Testis (tissue), 2 donors: ENCODE measurements at regions not wholly inside any gene's neighbourhood (a gene's known extent, or its start where the extent isn't known, plus 50 kb on each side); places are given as distances from the start of the nearest gene placed in this dataset.

Experiments used
- POLR2A ChIP-seq: fragments of 450-650 bp; IDR thresholded peaks from one replicate; pipeline ENCODE4 v1.6.1; 2017; ENCODE audit warnings: antibody characterized with exemption, mild to moderate bottlenecking, moderate library complexity
- TF ChIP-seq, protein P1 (sequence below), 3 experiments: fragments of 450-650 bp in 2 of 3; fragments of 200-600 bp in 1 of 3; sonication (generic) in 1 of 3; IDR thresholded peaks; one replicate each; pipeline ENCODE4 v1.5.1; 2016 to 2019; ENCODE audit warnings: antibody characterized with exemption in 3 of 3, mild to moderate bottlenecking in 2 of 3, moderate library complexity in 1 of 3

DNA sequence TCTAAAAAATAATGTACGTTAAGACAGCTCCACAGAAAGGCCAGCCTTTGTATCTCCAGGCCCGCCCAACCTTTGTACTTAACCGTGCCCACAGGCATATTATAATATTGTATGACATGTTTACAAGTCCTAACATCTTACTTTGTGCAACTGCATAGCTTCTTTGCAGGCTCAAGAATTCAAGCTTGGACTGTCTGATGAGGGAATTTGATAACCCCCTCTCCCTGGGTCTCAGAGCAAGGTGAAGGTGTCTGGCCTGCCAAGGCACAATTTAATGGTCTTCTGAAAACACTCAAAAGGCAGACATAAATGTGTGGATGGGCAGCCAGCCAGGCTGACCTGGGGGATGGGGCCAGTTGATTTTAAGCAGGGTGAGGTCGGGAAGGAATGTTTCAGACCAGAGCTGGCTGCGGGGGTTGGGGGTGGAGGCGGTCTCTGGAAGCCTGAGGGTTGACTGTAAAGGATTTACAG lies 732.7 kb upstream of the FANCL start:
- no peak for TF ChIP-seq POLR2A
- TF ChIP-seq, protein P1, sequence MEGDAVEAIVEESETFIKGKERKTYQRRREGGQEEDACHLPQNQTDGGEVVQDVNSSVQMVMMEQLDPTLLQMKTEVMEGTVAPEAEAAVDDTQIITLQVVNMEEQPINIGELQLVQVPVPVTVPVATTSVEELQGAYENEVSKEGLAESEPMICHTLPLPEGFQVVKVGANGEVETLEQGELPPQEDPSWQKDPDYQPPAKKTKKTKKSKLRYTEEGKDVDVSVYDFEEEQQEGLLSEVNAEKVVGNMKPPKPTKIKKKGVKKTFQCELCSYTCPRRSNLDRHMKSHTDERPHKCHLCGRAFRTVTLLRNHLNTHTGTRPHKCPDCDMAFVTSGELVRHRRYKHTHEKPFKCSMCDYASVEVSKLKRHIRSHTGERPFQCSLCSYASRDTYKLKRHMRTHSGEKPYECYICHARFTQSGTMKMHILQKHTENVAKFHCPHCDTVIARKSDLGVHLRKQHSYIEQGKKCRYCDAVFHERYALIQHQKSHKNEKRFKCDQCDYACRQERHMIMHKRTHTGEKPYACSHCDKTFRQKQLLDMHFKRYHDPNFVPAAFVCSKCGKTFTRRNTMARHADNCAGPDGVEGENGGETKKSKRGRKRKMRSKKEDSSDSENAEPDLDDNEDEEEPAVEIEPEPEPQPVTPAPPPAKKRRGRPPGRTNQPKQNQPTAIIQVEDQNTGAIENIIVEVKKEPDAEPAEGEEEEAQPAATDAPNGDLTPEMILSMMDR (IDR thresholded peaks at IDR 0.05), result no peak
